H1 (cell line): ENCODE measurements at regions not wholly inside any gene's neighbourhood (a gene's known extent, or its start where the extent isn't known, plus 50 kb on each side); places are given as distances from the start of the nearest gene placed in this dataset.

Source experiments
- ATF3 ChIP-seq: IDR thresholded peaks from 2 replicates; pipeline ENCODE4 v1.6.1; 2011; ENCODE audit warnings: low read depth, mild to moderate bottlenecking, low read length; ENCODE audit not compliant: insufficient read depth
- CREB1 ChIP-seq: IDR thresholded peaks from 2 replicates; pipeline ENCODE4 v1.6.1; 2012; ENCODE audit warnings: inconsistent platforms
- EP300 ChIP-seq, 2 experiments: IDR thresholded peaks; 1 replicate in 1 of 2; 2 replicates in 1 of 2; pipeline ENCODE4 v1.6.1; 2011 to 2012; ENCODE audit warnings: low read depth in 2 of 2, low read length in 2 of 2, mild to moderate bottlenecking in 2 of 2, borderline replicate concordance in 1 of 2, inconsistent platforms in 1 of 2, moderate library complexity in 1 of 2
- EZH2 ChIP-seq: fragments of 200-600 bp; sonication (generic); IDR thresholded peaks from 2 replicates; pipeline ENCODE4 v1.7.1; 2012; ENCODE audit warnings: low read depth, mild to moderate bottlenecking, moderate library complexity, low read length, inconsistent platforms; ENCODE audit not compliant: severe bottlenecking
- JUND ChIP-seq: IDR thresholded peaks from 2 replicates; pipeline ENCODE4 v1.6.1; 2011; ENCODE audit warnings: mild to moderate bottlenecking, improper control_type of control experiment, low read length
- SIRT6 ChIP-seq: IDR thresholded peaks from one replicate; pipeline ENCODE4 v1.7.1; 2012; ENCODE audit warnings: low read length, inconsistent platforms
- SRF ChIP-seq: IDR thresholded peaks from 2 replicates; pipeline ENCODE4 v1.6.1; 2011; ENCODE audit warnings: mild to moderate bottlenecking, low read depth, low read length, moderate library complexity
- TF ChIP-seq, protein P1 (sequence below), 3 experiments: IDR thresholded peaks; 1 replicate in 2 of 3; 2 replicates in 1 of 3; pipeline versions ENCODE4 v1.5.1 to v1.6.1; 2011; ENCODE audit warnings: low read length in 3 of 3, mild to moderate bottlenecking in 3 of 3, inconsistent platforms in 2 of 3, low read depth in 1 of 3, moderate library complexity in 1 of 3; ENCODE audit not compliant: insufficient read depth in 1 of 3; ENCODE audit errors: control extremely low read depth in 1 of 3

GRCh38 chr6:747921-748320 lies 55.0 kb upstream of the EXOC2 start:
- TF ChIP-seq, protein P1, sequence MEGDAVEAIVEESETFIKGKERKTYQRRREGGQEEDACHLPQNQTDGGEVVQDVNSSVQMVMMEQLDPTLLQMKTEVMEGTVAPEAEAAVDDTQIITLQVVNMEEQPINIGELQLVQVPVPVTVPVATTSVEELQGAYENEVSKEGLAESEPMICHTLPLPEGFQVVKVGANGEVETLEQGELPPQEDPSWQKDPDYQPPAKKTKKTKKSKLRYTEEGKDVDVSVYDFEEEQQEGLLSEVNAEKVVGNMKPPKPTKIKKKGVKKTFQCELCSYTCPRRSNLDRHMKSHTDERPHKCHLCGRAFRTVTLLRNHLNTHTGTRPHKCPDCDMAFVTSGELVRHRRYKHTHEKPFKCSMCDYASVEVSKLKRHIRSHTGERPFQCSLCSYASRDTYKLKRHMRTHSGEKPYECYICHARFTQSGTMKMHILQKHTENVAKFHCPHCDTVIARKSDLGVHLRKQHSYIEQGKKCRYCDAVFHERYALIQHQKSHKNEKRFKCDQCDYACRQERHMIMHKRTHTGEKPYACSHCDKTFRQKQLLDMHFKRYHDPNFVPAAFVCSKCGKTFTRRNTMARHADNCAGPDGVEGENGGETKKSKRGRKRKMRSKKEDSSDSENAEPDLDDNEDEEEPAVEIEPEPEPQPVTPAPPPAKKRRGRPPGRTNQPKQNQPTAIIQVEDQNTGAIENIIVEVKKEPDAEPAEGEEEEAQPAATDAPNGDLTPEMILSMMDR (IDR thresholded peaks at IDR 0.05; ENCODE audit: control extremely low read depth in 1 of 3, insufficient read depth in 1 of 3, low read depth in 1 of 3, low read length in 3 of 3): no peak
- TF ChIP-seq SRF: no peak
- no peak for TF ChIP-seq SIRT6
- no peak for TF ChIP-seq EZH2
- TF ChIP-seq JUND: no peak
- TF ChIP-seq ATF3: no peak
- TF ChIP-seq CREB1: no peak
- no peak for TF ChIP-seq EP300 (IDR thresholded peaks at IDR 0.05; ENCODE audit: borderline replicate concordance in 1 of 2, low read depth in 2 of 2, low read length in 2 of 2)
